BE2C (cell line): ENCODE measurements at regions not wholly inside any gene's neighbourhood (a gene's known extent, or its start where the extent isn't known, plus 50 kb on each side); places are given as distances from the start of the nearest gene placed in this dataset.

Experiments used
- DNase-seq: peaks from one replicate; pipeline ENCODE4 v3.0.0-alpha.2; 2020
- H3K27me3 ChIP-seq: fragments of 250-450 bp; sonication (Bioruptor Pico); 2 replicates; pipeline ENCODE4 v1.5.1; 2020; ENCODE audit warnings: mild to moderate bottlenecking
- H3K36me3 ChIP-seq: fragments of 250-450 bp; sonication (Bioruptor Pico); 2 replicates; pipeline ENCODE4 v1.5.1; 2020; ENCODE audit warnings: mild to moderate bottlenecking
- H3K4me1 ChIP-seq: fragments of 250-450 bp; sonication (Bioruptor Pico); 2 replicates; pipeline ENCODE4 v1.5.1; 2020
- H3K4me3 ChIP-seq: 2 replicates; pipeline ENCODE4 v1.5.1; 2011; ENCODE audit warnings: low read depth, low read length
- H3K9me3 ChIP-seq: fragments of 250-450 bp; sonication (Bioruptor Pico); 2 replicates; pipeline ENCODE4 v1.5.1; 2020
- TF ChIP-seq, protein P1 (sequence below): IDR thresholded peaks from 2 replicates; pipeline ENCODE4 v1.5.1; 2012; ENCODE audit warnings: mild to moderate bottlenecking, low read depth, low read length

DNA sequence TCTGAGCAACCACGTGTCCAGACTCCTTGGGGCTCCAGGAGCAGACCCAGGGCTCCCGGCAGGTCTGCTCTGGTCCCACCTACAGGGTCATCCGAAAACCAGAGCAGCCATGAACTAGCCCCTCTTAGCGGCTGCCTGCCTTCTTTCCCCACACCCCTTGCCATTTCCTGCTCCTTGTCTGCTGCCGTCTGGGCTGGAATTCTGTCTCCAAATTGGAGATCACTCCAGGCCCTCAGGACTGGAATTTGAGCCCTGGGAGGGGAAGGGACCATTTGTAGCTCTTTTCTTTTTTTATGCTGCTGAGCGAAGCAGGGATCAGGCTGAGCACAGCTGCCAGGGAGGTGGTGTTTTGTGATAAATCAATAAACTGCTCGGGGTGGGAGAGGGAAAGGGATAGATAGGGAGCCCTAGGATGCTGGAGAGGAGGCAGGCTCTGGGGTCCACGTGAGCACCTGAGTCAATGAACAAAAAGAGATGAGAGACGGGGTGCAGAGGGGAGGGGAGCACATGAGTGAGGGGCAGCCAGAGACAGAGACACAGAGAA lies 257.5 kb downstream of the ENGASE start:
- H3K4me3 ChIP-seq: no peak overlapping the region
- TF ChIP-seq, protein P1, sequence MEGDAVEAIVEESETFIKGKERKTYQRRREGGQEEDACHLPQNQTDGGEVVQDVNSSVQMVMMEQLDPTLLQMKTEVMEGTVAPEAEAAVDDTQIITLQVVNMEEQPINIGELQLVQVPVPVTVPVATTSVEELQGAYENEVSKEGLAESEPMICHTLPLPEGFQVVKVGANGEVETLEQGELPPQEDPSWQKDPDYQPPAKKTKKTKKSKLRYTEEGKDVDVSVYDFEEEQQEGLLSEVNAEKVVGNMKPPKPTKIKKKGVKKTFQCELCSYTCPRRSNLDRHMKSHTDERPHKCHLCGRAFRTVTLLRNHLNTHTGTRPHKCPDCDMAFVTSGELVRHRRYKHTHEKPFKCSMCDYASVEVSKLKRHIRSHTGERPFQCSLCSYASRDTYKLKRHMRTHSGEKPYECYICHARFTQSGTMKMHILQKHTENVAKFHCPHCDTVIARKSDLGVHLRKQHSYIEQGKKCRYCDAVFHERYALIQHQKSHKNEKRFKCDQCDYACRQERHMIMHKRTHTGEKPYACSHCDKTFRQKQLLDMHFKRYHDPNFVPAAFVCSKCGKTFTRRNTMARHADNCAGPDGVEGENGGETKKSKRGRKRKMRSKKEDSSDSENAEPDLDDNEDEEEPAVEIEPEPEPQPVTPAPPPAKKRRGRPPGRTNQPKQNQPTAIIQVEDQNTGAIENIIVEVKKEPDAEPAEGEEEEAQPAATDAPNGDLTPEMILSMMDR: no peak
- no peaks in the 10 kb centered on the region for H3K4me1 ChIP-seq
- H3K27me3 ChIP-seq: peaks cover 77% of the 10 kb centered on the region
- DNase-seq: no peak
- no peaks in the 10 kb centered on the region for H3K9me3 ChIP-seq
- no peaks in the 10 kb centered on the region for H3K36me3 ChIP-seq

DNA sequence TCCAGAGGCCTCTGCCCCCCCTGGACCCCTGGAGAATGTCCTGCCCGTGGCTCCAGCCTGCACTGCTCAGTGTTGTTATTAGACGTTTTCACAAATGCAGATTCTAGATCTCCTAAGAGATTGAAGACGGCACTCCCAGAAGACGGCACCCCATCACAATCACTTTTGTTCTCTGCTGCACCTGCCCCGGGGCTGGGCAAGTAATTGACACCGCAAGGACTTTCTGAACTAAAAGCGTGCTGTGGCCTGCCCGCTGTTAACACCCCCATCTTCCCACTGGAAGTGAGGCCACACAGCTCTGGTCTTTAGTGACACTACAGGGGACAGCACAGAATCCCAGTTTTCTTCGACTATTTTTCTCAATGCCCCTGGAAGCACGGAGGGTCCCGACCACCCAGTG lies 256.9 kb downstream of the ENGASE start:
- no peak for DNase-seq
- TF ChIP-seq, protein P1: no peak
- Histone ChIP-seq H3K9me3 (no peaks in the 10 kb centered on the region), H3K4me3 (no peak overlapping the region), H3K4me1 (no peaks in the 10 kb centered on the region), H3K27me3 (peaks cover 77% of the 10 kb centered on the region), H3K36me3 (no peaks in the 10 kb centered on the region)

DNA sequence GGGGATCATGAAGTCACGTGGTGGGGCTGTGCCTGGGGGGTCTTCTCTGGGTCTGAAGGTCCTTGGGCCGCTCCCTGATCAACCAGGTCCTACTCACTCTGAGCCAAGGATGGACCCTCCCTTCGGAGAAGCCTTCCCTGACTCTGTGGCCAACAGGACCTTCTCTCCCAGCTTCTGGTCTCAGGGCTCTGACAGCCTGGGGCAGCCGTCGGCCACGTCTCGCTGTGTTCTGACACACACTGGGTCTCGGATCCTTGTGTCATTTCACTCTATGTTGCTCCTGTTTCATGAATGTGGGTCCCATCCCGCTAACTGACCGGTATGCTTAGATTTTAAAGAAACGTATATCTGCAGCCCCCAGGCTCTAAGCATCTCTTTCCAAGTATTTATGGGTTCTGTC lies 256.1 kb downstream of the ENGASE start:
- H3K9me3 ChIP-seq: no peaks in the 10 kb centered on the region
- DNase-seq: no peak
- H3K4me3 ChIP-seq: no peak overlapping the region
- H3K36me3 ChIP-seq: no peaks in the 10 kb centered on the region
- TF ChIP-seq, protein P1: no peak
- peaks cover 81% of the 10 kb centered on the region for H3K27me3 ChIP-seq
- H3K4me1 ChIP-seq: no peaks in the 10 kb centered on the region

DNA sequence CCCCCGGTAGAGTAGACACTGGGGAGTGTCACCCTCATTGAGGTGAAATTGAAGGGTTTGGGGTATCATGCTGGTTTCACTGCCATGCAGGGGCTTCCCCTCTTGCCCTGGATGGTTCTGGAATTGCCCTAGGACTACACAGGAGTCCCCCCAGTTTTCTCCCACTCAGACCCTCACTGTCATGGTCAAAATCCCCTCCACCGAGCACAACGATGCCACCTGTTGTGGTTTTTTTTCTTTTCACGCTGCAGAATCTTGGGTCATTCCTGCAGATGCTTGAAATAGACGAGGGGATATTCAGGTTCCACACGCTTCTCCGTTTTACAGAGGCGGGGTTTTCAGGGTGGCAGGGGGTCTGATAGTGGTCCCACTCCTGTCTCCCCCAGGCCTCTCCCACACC lies 255.6 kb downstream of the ENGASE start:
- peaks cover 85% of the 10 kb centered on the region for H3K27me3 ChIP-seq
- TF ChIP-seq, protein P1: no peak
- H3K36me3 ChIP-seq: no peaks in the 10 kb centered on the region
- DNase-seq: no peak
- no peaks in the 10 kb centered on the region for H3K9me3 ChIP-seq
- no peaks in the 10 kb centered on the region for H3K4me1 ChIP-seq
- no peak overlapping the region for H3K4me3 ChIP-seq

DNA sequence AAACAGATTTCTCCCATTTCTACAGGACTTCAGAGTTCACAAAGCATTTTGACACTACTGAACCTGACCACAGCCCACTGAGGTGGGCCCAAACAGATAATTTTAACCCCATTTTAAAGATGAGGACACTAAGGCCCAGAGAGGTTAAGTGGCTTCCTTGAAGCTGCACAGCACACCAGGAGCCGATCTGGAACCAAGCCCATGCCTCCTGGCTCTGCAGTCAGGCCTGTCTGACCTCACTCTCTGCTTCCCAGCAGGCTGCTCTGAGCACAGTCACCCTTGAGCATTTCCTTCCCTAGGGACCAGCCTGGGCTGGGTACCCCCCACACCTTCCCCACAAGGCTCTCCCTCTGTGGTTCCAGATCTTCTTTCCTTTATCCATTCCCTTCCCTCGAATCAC lies 252.2 kb downstream of the ENGASE start:
- no peak for DNase-seq
- H3K27me3 ChIP-seq: peaks cover 99% of the 10 kb centered on the region
- H3K4me3 ChIP-seq: no peak overlapping the region
- TF ChIP-seq, protein P1: no peak
- H3K4me1 ChIP-seq: no peaks in the 10 kb centered on the region
- no peaks in the 10 kb centered on the region for H3K36me3 ChIP-seq
- no peaks in the 10 kb centered on the region for H3K9me3 ChIP-seq

DNA sequence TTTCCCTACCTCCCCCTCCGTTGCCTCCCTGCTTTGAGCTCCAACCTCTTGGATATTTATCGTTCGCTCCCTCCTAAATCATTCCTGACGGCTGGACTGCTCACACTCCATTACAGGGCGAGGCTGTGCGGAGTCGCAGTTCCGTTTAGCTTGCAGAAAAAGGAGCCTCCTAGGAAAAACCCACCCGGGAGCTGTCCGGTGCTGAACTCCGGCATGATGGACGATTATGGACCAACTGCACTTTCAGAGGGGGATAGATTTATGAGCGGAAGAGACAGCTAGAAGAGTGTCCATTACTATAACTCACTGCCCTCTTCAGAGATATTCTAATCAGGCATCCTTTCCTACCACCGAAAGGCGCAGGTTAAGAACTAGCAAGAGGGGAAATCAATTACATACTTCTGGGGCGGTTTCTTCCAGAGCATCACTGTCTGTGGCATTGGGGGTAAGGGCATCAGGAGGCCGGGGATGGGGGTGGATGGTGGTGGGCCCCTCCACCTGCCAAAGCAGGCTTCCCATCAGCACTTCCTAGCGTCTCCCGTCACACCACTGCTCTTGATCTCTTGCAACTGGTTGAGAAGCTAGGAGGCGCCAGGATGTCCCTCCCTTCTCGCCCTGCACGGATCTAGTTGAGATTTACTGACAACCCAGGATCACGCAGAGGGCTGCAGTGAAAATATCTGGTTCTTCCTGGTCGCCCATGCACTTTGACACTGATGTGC lies 251.2 kb downstream of the ENGASE start:
- H3K4me1 ChIP-seq: no peaks in the 10 kb centered on the region
- H3K9me3 ChIP-seq: no peaks in the 10 kb centered on the region
- no peak overlapping the region for H3K4me3 ChIP-seq
- peaks cover 96% of the 10 kb centered on the region for H3K27me3 ChIP-seq
- TF ChIP-seq, protein P1: no peak
- DNase-seq: no peak
- no peaks in the 10 kb centered on the region for H3K36me3 ChIP-seq
